Suprapubic skin (tissue), 4 donors: ENCODE measurements at regions not wholly inside any gene's neighbourhood (a gene's known extent, or its start where the extent isn't known, plus 50 kb on each side); places are given as distances from the start of the nearest gene placed in this dataset.

Experiments
- CTCF ChIP-seq, 2 donors: fragments of 200-600 bp in 1 of 2; fragments of 450-650 bp in 1 of 2; sonication (generic) in 1 of 2; IDR thresholded peaks; one replicate each; pipeline ENCODE4 v1.5.1; 2016 to 2019; ENCODE audit warnings: antibody characterized with exemption in 2 of 2, mild to moderate bottlenecking in 1 of 2, moderate library complexity in 1 of 2
- POLR2A ChIP-seq, 2 donors: fragments of 450-650 bp; IDR thresholded peaks; one replicate each; pipeline ENCODE4 v1.6.1; 2017; ENCODE audit warnings: antibody characterized with exemption in 2 of 2, mild to moderate bottlenecking in 2 of 2, moderate library complexity in 2 of 2
- POLR2AphosphoS5 ChIP-seq, 3 donors: sonication (generic); formaldehyde crosslinking; IDR thresholded peaks; one replicate each; pipeline ENCODE4 v1.6.1; 2017; ENCODE audit warnings: antibody characterized with exemption in 3 of 3

- TF ChIP-seq POLR2A (IDR thresholded peaks at IDR 0.05), result no peak
- no peak for TF ChIP-seq CTCF (IDR thresholded peaks at IDR 0.05)
- TF ChIP-seq POLR2AphosphoS5 (IDR thresholded peaks at IDR 0.05), result no peak
Measured at GRCh38 chr3:87549208-87549607, 272.8 kb upstream of the POU1F1 start.
